ENCODE measurements at regions not wholly inside any gene's neighbourhood (a gene's known extent, or its start where the extent isn't known, plus 50 kb on each side); places are given as distances from the start of the nearest gene placed in this dataset.

- Histone ChIP-seq H3K9me3 (peaks cover 0 to 18% (median 0%) of the 10 kb centered on the region in 3 donors), H3K27me3 (peaks cover 25% of the 10 kb centered on the region), H3K27ac (no peak overlapping the region), H3K4me3 (no peak overlapping the region), H3K4me1 (no peaks in the 10 kb centered on the region), H3K36me3 (no peaks in the 10 kb centered on the region)
- WGBS, 2 donors (ENCODE audit: low coverage in 1 of 2) = 50 to 61% methylated on average over 11 of the region's 14 CpGs
- ATAC-seq = no peak
- TF ChIP-seq POLR2A (IDR thresholded peaks at IDR 0.05) = no peak
- no peak for TF ChIP-seq CTCF (IDR thresholded peaks at IDR 0.05)
- no peak for TF ChIP-seq EP300 (IDR thresholded peaks at IDR 0.05)
- no peak for TF ChIP-seq POLR2AphosphoS5 (IDR thresholded peaks at IDR 0.05)
These were observed 226.1 kb downstream of the SHOX start for GRCh38 chrX:856566-857290.

GRCh38 chrX:853304-853703 is 222.7 kb downstream of the SHOX start:
- Histone ChIP-seq H3K9me3 (peaks cover 0 to 3% (median 0%) of the 10 kb centered on the region in 3 donors), H3K27me3 (peaks cover 41% of the 10 kb centered on the region), H3K4me1 (no peaks in the 10 kb centered on the region), H3K36me3 (no peaks in the 10 kb centered on the region), H3K27ac (no peak overlapping the region), H3K4me3 (no peak overlapping the region)
- ATAC-seq = no peak
- no peak for TF ChIP-seq EP300 (IDR thresholded peaks at IDR 0.05)
- TF ChIP-seq POLR2AphosphoS5 (IDR thresholded peaks at IDR 0.05) = no peak
- no peak for TF ChIP-seq POLR2A (IDR thresholded peaks at IDR 0.05)
- no peak for TF ChIP-seq CTCF (IDR thresholded peaks at IDR 0.05)
- WGBS, 2 donors (ENCODE audit: low coverage in 1 of 2) = 78% methylated on average over 7 of the region's 7 CpGs; no CpG with 5 or more reads in 1 of the 2 donors

GRCh38 chrX:850471-850916 is 219.9 kb downstream of the SHOX start:
- Histone ChIP-seq H3K27me3 (peaks cover 43% of the 10 kb centered on the region), H3K9me3 (no peaks in the 10 kb centered on the region), H3K36me3 (no peaks in the 10 kb centered on the region), H3K4me1 (no peaks in the 10 kb centered on the region), H3K27ac (no peak overlapping the region), H3K4me3 (no peak overlapping the region)
- no peak for ATAC-seq
- WGBS, 2 donors (ENCODE audit: low coverage in 1 of 2) = 0 to 8% methylated on average over 6 to 8 of the region's 11 CpGs
- no peak for TF ChIP-seq POLR2AphosphoS5 (IDR thresholded peaks at IDR 0.05)

- no peak overlapping the region for H3K4me3 ChIP-seq
- H3K9me3 ChIP-seq = no peaks in the 10 kb centered on the region
- no peak for TF ChIP-seq POLR2AphosphoS5 (IDR thresholded peaks at IDR 0.05)
- TF ChIP-seq EP300 (IDR thresholded peaks at IDR 0.05) = no peak
- no peak for TF ChIP-seq CTCF (IDR thresholded peaks at IDR 0.05)
- TF ChIP-seq POLR2A (IDR thresholded peaks at IDR 0.05) = no peak
- H3K27me3 ChIP-seq = peaks cover 38% of the 10 kb centered on the region
- H3K27ac ChIP-seq = no peak overlapping the region
- ATAC-seq = no peak
- WGBS, 2 donors (ENCODE audit: low coverage in 1 of 2) = 20 to 70% methylated on average over 2 to 5 of the region's 6 CpGs
- no peaks in the 10 kb centered on the region for H3K4me1 ChIP-seq
- H3K36me3 ChIP-seq = no peaks in the 10 kb centered on the region
These were observed 217.8 kb downstream of the SHOX start for GRCh38 chrX:848386-848785.

GRCh38 chrX:843306-843705 is 212.7 kb downstream of the SHOX start:
- no peaks in the 10 kb centered on the region for H3K4me1 ChIP-seq
- no peaks in the 10 kb centered on the region for H3K9me3 ChIP-seq
- no peak overlapping the region for H3K4me3 ChIP-seq
- no peak for ATAC-seq
- TF ChIP-seq POLR2A (IDR thresholded peaks at IDR 0.05) (no peak), CTCF (IDR thresholded peaks at IDR 0.05) (no peak), POLR2AphosphoS5 (IDR thresholded peaks at IDR 0.05) (no peak), EP300 (IDR thresholded peaks at IDR 0.05) (no peak)
- no peaks in the 10 kb centered on the region for H3K36me3 ChIP-seq
- H3K27ac ChIP-seq = no peak overlapping the region
- peaks cover 13% of the 10 kb centered on the region for H3K27me3 ChIP-seq
- WGBS, 2 donors (ENCODE audit: low coverage in 1 of 2) = 75 to 88% methylated on average over 1 to 8 of the region's 13 CpGs

Data from gastroesophageal sphincter (tissue), 4 donors.